Endothelial cell of umbilical vein (primary cell): ENCODE measurements at regions not wholly inside any gene's neighbourhood (a gene's known extent, or its start where the extent isn't known, plus 50 kb on each side); places are given as distances from the start of the nearest gene placed in this dataset.

ENCODE experiments used
- BruUV-seq: library from RNA; stranded (reverse); fragments of 400-500 nt; replicated peaks from 2 replicates; lab custom pipeline; 2021; lab: Mats Ljungman, UMichigan
- CTCF ChIA-PET: fragments of 300-600, 350-600 bp; sonication (Branson Sonifier 250); formaldehyde crosslinking; loops from one replicate; lab custom pipeline; 2021; ENCODE audit warnings: antibody characterized with exemption, inconsistent platforms; lab: Charles Lee
- POLR2A ChIA-PET: fragments of 300-600, 350-600 bp; sonication (Branson Sonifier 250); formaldehyde crosslinking; loops from one replicate; lab custom pipeline; 2021; ENCODE audit warnings: antibody characterized with exemption, inconsistent platforms; lab: Charles Lee
- DNase-seq: peaks from one replicate; pipeline ENCODE4 v3.0.0-alpha.2; 2011; ENCODE audit warnings: low read depth, low spot score
- FAIRE-seq: peaks from 2 replicates; lab custom pipeline; 2011; peaks lifted over from hg19 to GRCh38; lab: Jason Lieb, UNC
- H2AFZ ChIP-seq: 2 replicates; pipeline ENCODE4 v1.6.0; 2012; ENCODE audit warnings: low read depth, low read length, control low read depth, inconsistent platforms
- H3K27ac ChIP-seq: 2 replicates; pipeline ENCODE4 v1.5.1; 2011; ENCODE audit warnings: low read depth, mild to moderate bottlenecking, control low read depth, low read length, moderate library complexity; ENCODE audit not compliant: insufficient read depth
- H3K27me3 ChIP-seq, 2 experiments: 2 replicates each; pipeline versions ENCODE4 v1.6.0 to v1.6.1; 2011; ENCODE audit warnings: low read length in 2 of 2, mixed read lengths in 1 of 2; ENCODE audit not compliant: control insufficient read depth in 2 of 2, insufficient read depth in 2 of 2
- H3K36me3 ChIP-seq, 2 experiments: 2 replicates in 1 of 2; 3 replicates in 1 of 2; pipeline ENCODE4 v1.5.1; 2011; ENCODE audit warnings: low read length in 2 of 2, mild to moderate bottlenecking in 1 of 2, moderate library complexity in 1 of 2; ENCODE audit not compliant: control insufficient read depth in 2 of 2, insufficient read depth in 2 of 2; ENCODE audit errors: extremely low read depth in 1 of 2
- H3K4me1 ChIP-seq: 3 replicates; pipeline ENCODE4 v1.5.1; 2011; ENCODE audit warnings: mild to moderate bottlenecking, low read length; ENCODE audit not compliant: control insufficient read depth, insufficient read depth; ENCODE audit errors: extremely low read depth
- H3K4me2 ChIP-seq: 2 replicates; pipeline ENCODE4 v1.6.1; 2011; ENCODE audit warnings: low read length, control low read depth, mixed read lengths; ENCODE audit not compliant: insufficient read depth
- H3K4me3 ChIP-seq, 3 experiments: fragments of 200-600 bp in 1 of 3; sonication (generic), shearing (Covaris generic) in 1 of 3; replicated peaks in 1 of 3; 2 replicates each; pipeline ENCODE4 v1.5.1; 2011 to 2016; ENCODE audit warnings: control low read depth in 3 of 3, low read length in 3 of 3, mild to moderate bottlenecking in 2 of 3, inconsistent platforms in 1 of 3, low read depth in 1 of 3, moderate library complexity in 1 of 3; ENCODE audit not compliant: insufficient read depth in 1 of 3
- H3K79me2 ChIP-seq: 2 replicates; pipeline ENCODE4 v1.6.0; 2012; ENCODE audit warnings: low read length, inconsistent platforms; ENCODE audit not compliant: control insufficient read depth, insufficient read depth
- H3K9ac ChIP-seq: replicated peaks from 2 replicates; pipeline ENCODE3; 2011; ENCODE audit warnings: low read length, control low read depth; ENCODE audit not compliant: insufficient read depth; ENCODE audit errors: extremely low read depth
- H3K9me1 ChIP-seq: replicated peaks from 3 replicates; pipeline ENCODE4 v1.6.0; 2011; ENCODE audit warnings: mild to moderate bottlenecking, low read length; ENCODE audit not compliant: control insufficient read depth, insufficient read depth; ENCODE audit errors: extremely low read depth
- H3K9me3 ChIP-seq: replicated peaks from 2 replicates; pipeline ENCODE4 v1.5.1; 2012; ENCODE audit warnings: low read length, inconsistent platforms; ENCODE audit not compliant: control insufficient read depth, insufficient read depth
- H4K20me1 ChIP-seq: replicated peaks from 2 replicates; pipeline ENCODE3; 2011; ENCODE audit warnings: mild to moderate bottlenecking, low read length; ENCODE audit not compliant: control insufficient read depth, insufficient read depth; ENCODE audit errors: extremely low read depth
- EZH2 ChIP-seq: IDR thresholded peaks from 2 replicates; pipeline ENCODE4 v1.6.1; 2012; ENCODE audit warnings: borderline replicate concordance, low read depth, mild to moderate bottlenecking, moderate library complexity, low read length, inconsistent platforms; ENCODE audit not compliant: severe bottlenecking
- FOS ChIP-seq: IDR thresholded peaks from 2 replicates; pipeline ENCODE4 v1.6.1; 2011; ENCODE audit warnings: mild to moderate bottlenecking, low read length, moderate library complexity, borderline replicate concordance; ENCODE audit not compliant: insufficient read depth
- GATA2 ChIP-seq: IDR thresholded peaks from 2 replicates; pipeline ENCODE4 v1.7.0; 2011; ENCODE audit warnings: low read depth, mild to moderate bottlenecking, moderate library complexity, mixed read lengths, low read length; ENCODE audit not compliant: insufficient read length, insufficient read depth
- JUN ChIP-seq: IDR thresholded peaks from 2 replicates; pipeline ENCODE4 v1.6.1; 2011; ENCODE audit warnings: borderline replicate concordance, low read depth; ENCODE audit not compliant: insufficient read length, insufficient read depth
- POLR2A ChIP-seq: IDR thresholded peaks from 2 replicates; pipeline ENCODE4 v1.6.1; 2012; ENCODE audit warnings: low read depth, mild to moderate bottlenecking, control low read depth, low read length
- POLR2AphosphoS5 ChIP-seq: IDR thresholded peaks from 2 replicates; pipeline ENCODE4 v1.6.1; 2012; ENCODE audit warnings: low read depth, mild to moderate bottlenecking, control low read depth, low read length, moderate library complexity; ENCODE audit not compliant: insufficient read depth
- dilution Hi-C: fragments of 300-500 bp; cut with MboI; formaldehyde crosslinking; loops from one replicate; pipeline ENCODE4 v1.15.0; 2019; ENCODE audit warnings: low sequenced_read_pairs; ENCODE audit not compliant: extremely low pct_ligation_motif_present
- intact Hi-C: fragments of 100-400 bp; cut with micrococcal nuclease; formaldehyde crosslinking; loops from one replicate; pipeline ENCODE4 v1.10.0; 2022
- TF ChIP-seq, protein P1 (sequence below), 2 donors: IDR thresholded peaks; 1 replicate in 1 of 2; 2 replicates in 1 of 2; pipeline ENCODE4 v1.5.1; 2011; ENCODE audit warnings: low read length in 2 of 2, mild to moderate bottlenecking in 2 of 2, moderate library complexity in 2 of 2, control low read depth in 1 of 2, inconsistent platforms in 1 of 2, low read depth in 1 of 2; ENCODE audit not compliant: insufficient read depth in 1 of 2; ENCODE audit errors: extremely low read depth in 1 of 2
- TF ChIP-seq, protein P2 (sequence below): IDR thresholded peaks from 2 replicates; pipeline ENCODE4 v1.6.1; 2011; ENCODE audit not compliant: insufficient read depth, insufficient read length

DNA sequence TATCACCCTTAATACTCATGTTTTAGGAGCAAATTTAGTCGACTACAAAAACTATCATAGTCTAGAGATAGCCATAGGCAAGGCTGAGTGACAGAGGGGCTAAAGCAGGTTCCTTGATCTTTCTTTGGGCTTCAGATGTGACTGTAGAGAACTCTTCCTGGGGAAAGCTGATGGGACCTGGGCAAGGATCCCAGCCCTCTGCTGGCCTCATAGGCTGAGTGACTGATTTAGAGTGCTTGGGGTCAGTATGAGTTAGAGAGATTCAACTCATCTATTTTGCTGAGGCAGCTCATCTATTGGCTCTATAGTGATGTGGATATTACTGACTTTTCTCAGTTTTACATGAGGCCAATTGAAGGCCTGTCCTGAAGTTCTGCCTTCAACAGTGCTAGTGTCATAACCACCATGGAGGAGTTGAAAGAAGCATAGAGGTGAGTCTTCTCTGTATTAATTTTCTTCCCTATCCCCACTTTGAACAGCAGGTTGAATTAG, 81.6 kb downstream of the SAMD9 start:
- Histone ChIP-seq H3K27me3 (no peaks in the 10 kb centered on the region), H3K9me3 (no peaks in the 10 kb centered on the region), H3K4me1 (no peaks in the 10 kb centered on the region), H3K36me3 (no peaks in the 10 kb centered on the region), H3K4me3 (no peak overlapping the region), H3K27ac (no peak overlapping the region), H4K20me1 (no peaks in the 10 kb centered on the region), H3K9me1 (no peaks in the 10 kb centered on the region), H3K4me2 (no peak overlapping the region), H3K9ac (no peak overlapping the region), H3K79me2 (no peaks in the 10 kb centered on the region), H2AFZ (no peak overlapping the region)
- intact Hi-C loops (no loop called here), dilution Hi-C loops (no loop called here)
- DNase-seq, result no peak
- CTCF ChIA-PET, result interaction anchor here (1.3 to 1.5 kb wide), 2 partner anchors 12 to 25 kb away, joined by 3 to 4 read pairs; no protein-coding TSS in a partner anchor
- TF ChIP-seq, protein P1, sequence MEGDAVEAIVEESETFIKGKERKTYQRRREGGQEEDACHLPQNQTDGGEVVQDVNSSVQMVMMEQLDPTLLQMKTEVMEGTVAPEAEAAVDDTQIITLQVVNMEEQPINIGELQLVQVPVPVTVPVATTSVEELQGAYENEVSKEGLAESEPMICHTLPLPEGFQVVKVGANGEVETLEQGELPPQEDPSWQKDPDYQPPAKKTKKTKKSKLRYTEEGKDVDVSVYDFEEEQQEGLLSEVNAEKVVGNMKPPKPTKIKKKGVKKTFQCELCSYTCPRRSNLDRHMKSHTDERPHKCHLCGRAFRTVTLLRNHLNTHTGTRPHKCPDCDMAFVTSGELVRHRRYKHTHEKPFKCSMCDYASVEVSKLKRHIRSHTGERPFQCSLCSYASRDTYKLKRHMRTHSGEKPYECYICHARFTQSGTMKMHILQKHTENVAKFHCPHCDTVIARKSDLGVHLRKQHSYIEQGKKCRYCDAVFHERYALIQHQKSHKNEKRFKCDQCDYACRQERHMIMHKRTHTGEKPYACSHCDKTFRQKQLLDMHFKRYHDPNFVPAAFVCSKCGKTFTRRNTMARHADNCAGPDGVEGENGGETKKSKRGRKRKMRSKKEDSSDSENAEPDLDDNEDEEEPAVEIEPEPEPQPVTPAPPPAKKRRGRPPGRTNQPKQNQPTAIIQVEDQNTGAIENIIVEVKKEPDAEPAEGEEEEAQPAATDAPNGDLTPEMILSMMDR (IDR thresholded peaks at IDR 0.05; ENCODE audit: extremely low read depth in 1 of 2, insufficient read depth in 1 of 2, low read depth in 1 of 2, low read length in 2 of 2), result no peak
- TF ChIP-seq EZH2 (no peak), GATA2 (no peak), FOS (no peak)
- no peak for FAIRE-seq
- POLR2A ChIA-PET, result no interaction called here
- BruUV-seq, result no TSS peak

DNA sequence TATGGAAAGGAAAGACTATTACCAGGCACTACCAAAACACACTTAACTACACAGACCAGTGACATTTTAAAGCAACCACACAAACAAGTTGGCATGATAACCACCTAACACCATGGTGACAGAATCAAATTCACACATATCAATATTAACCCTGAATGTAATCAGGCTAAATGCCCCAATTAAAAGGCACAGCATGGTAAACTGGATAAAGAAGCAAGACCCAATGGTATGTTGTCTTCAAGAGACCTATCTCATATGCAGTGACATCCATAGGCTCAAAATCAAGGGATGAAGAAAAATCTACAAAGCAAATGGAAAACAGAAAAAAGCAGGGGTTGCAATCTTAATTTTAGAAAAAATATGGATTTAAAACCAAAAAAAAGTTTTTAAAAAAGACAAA, 86.0 kb downstream of the SAMD9 start:
- no peak overlapping the region for H2AFZ ChIP-seq
- H3K27ac ChIP-seq, result no peak overlapping the region
- FAIRE-seq, result no peak
- no peak overlapping the region for H3K4me2 ChIP-seq
- ChIA-PET CTCF (interaction anchor here (1.4 kb wide), 1 partner anchor 17 kb away, joined by 3 read pairs; no protein-coding TSS in a partner anchor), POLR2A (no interaction called here)
- no peak for TF ChIP-seq POLR2AphosphoS5
- TF ChIP-seq, protein P2, sequence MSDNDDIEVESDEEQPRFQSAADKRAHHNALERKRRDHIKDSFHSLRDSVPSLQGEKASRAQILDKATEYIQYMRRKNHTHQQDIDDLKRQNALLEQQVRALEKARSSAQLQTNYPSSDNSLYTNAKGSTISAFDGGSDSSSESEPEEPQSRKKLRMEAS, result no peak
- no peak for TF ChIP-seq GATA2
- TF ChIP-seq, protein P1 (IDR thresholded peaks at IDR 0.05; ENCODE audit: extremely low read depth in 1 of 2, insufficient read depth in 1 of 2, low read depth in 1 of 2, low read length in 2 of 2), result no peak
- TF ChIP-seq JUN, result no peak
- TF ChIP-seq POLR2A, result no peak
- no peaks in the 10 kb centered on the region for H3K9me3 ChIP-seq
- H3K36me3 ChIP-seq, result no peaks in the 10 kb centered on the region
- intact Hi-C loops, result no loop called here
- no peak for DNase-seq
- BruUV-seq, result no TSS peak
- H3K9ac ChIP-seq, result no peak overlapping the region
- H3K4me3 ChIP-seq, result no peak overlapping the region
- H3K4me1 ChIP-seq, result no peaks in the 10 kb centered on the region
- H3K79me2 ChIP-seq, result no peaks in the 10 kb centered on the region
- H4K20me1 ChIP-seq, result no peaks in the 10 kb centered on the region
- no peaks in the 10 kb centered on the region for H3K9me1 ChIP-seq
- H3K27me3 ChIP-seq, result no peaks in the 10 kb centered on the region
- dilution Hi-C loops, result no loop called here
